ENCODE measurements at regions not wholly inside any gene's neighbourhood (a gene's known extent, or its start where the extent isn't known, plus 50 kb on each side); places are given as distances from the start of the nearest gene placed in this dataset.

DNA sequence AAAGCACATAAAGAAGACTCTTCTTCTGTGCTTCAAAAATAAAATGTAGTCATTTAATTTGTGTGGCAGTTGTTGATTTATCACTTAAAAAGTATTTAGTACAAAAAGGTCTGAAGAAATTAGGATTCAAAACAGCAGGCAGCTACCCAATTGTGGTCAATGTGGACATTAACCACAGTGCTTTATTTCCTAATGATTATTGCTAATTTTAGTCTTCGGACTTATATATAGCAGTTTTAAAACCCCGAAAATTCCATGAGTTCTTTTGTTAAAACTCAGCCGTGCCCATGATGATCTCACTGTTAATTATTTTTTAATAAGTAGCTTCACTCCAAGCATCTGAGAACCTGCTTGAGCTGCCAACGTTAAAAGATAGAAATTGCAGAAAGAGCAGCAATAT is 594.3 kb downstream of the STK39 start:
- TF ChIP-seq, protein P1, sequence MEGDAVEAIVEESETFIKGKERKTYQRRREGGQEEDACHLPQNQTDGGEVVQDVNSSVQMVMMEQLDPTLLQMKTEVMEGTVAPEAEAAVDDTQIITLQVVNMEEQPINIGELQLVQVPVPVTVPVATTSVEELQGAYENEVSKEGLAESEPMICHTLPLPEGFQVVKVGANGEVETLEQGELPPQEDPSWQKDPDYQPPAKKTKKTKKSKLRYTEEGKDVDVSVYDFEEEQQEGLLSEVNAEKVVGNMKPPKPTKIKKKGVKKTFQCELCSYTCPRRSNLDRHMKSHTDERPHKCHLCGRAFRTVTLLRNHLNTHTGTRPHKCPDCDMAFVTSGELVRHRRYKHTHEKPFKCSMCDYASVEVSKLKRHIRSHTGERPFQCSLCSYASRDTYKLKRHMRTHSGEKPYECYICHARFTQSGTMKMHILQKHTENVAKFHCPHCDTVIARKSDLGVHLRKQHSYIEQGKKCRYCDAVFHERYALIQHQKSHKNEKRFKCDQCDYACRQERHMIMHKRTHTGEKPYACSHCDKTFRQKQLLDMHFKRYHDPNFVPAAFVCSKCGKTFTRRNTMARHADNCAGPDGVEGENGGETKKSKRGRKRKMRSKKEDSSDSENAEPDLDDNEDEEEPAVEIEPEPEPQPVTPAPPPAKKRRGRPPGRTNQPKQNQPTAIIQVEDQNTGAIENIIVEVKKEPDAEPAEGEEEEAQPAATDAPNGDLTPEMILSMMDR (IDR thresholded peaks at IDR 0.05) = no peak
- TF ChIP-seq POLR2A (IDR thresholded peaks at IDR 0.05) = no peak

Measured in lower leg skin (tissue), 3 donors.